Loucy (cell line): ENCODE measurements at regions not wholly inside any gene's neighbourhood (a gene's known extent, or its start where the extent isn't known, plus 50 kb on each side); places are given as distances from the start of the nearest gene placed in this dataset.

Experiments used
- CTCF ChIP-seq: fragments of 200-600 bp; sonication (generic); conservative IDR thresholded peaks from 2 replicates; pipeline ENCODE4 v1.5.1; 2014; ENCODE audit warnings: mild to moderate bottlenecking, antibody characterized with exemption, low read length
- EZH2phosphoT487 ChIP-seq: fragments of 200-600 bp; IDR thresholded peaks from 2 replicates; pipeline ENCODE4 v1.6.1; 2018; ENCODE audit warnings: antibody characterized with exemption, mild to moderate bottlenecking, moderate library complexity, borderline replicate concordance

DNA sequence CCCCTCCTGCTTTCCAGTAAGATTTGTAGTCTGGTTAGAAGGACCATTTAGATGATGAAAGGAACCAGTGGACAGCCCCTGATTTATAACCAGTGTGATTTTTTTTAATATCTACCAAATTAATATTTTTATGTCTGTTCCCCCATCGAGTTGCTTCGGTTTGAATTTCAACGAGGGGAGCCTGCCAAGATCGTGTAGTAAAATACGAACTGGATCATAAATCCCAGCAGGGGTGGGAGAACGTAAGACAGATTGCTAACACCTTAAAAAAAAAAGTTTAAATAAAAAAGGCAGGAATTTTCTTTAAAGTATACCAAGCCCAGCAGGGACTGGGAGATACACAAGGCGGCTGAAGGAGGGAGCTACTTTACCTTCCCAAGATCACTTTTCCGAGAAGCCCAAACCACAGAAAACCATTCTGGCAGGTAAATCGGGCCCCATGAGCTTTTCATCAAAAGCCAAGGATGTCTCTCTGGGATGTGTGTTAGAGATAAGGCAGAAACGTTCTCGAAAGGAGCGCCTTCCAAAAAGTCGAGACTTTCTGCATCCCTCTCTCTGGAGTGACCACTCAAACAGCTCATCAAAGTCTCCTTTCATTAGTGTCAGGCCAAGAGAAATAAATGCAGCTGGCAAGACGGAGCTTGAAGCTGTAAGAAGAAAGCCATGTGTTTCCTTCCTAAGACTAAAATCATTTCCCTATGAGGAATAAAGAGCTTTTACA is 270.5 kb upstream of the NFE2L3 start:
- TF ChIP-seq CTCF (no peak), EZH2phosphoT487 (no peak)
